ENCODE measurements at regions not wholly inside any gene's neighbourhood (a gene's known extent, or its start where the extent isn't known, plus 50 kb on each side); places are given as distances from the start of the nearest gene placed in this dataset.

DNA sequence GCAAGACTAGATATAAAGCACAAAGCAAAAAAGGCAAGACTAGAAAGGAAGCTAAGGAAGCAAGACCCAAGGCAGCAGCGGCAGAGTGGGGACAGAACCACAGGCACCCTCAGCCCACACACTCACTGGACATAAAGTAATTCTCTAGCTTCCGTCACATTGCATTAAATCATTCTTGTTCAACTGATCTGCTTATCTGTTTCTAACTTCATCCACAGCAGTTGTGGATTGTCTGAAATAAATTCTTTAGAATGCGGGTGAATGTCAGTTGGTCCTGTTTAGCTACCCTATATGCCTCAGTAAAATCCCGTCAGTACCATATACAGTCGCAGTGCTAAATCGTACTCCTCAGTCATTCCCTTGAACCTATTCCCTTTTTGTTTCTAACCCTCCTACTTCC is 183.2 kb upstream of the SLC39A10 start:
- no peak for DNase-seq
- Histone ChIP-seq H3K9me3 (ENCODE audit: control insufficient read depth, low read length) (no peaks in the 10 kb centered on the region), H3K27ac (ENCODE audit: insufficient read depth, low read length, poor library complexity, severe bottlenecking) (no peak overlapping the region), H3K27me3 (replicated peaks; ENCODE audit: control insufficient read depth, insufficient read depth, low read length, poor library complexity, severe bottlenecking) (no peaks in the 10 kb centered on the region), H3K36me3 (ENCODE audit: control insufficient read depth, insufficient read depth, low read length) (no peaks in the 10 kb centered on the region), H3K4me3 (ENCODE audit: insufficient read depth, low read depth, low read length, poor library complexity, severe bottlenecking) (no peak overlapping the region), H3K4me1 (ENCODE audit: control insufficient read depth, insufficient read depth, low read length, poor library complexity, severe bottlenecking) (no peaks in the 10 kb centered on the region)

DNA sequence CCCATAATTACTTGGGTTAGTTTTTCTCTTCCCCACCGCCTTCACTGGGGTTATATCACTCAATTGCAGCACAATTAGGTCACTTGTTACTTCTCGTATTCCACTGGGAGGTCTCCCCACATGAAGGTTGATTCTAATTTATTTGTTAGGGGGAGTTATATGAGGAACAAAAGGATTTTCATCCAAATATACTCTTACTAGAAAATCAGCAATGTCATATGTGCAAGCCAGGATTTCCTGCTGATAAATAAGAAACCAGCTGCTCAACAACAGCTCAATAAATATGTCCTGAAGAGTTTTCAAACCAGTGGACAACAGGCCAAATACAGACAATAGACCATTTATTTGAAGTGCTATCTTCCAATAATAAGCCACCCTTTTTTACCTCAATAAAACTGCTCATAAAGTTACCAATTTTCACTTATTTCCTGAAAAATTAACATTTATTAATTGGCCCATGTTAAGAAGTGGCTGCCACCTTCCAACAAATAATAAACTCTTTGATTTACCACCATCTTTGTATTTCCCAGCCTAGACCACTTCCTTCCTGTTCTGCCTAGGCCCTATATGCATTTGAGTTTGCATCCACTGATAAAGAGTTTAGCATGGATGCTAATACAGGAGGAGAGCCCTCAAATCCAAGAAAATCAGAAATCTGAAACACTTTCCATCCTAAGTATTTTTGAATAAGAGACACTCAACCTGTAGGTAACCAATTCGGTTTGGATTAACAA is 184.4 kb upstream of the SLC39A10 start:
- Histone ChIP-seq H3K9me3 (ENCODE audit: control insufficient read depth, low read length) (no peaks in the 10 kb centered on the region), H3K4me3 (ENCODE audit: insufficient read depth, low read depth, low read length, poor library complexity, severe bottlenecking) (no peak overlapping the region), H3K36me3 (ENCODE audit: control insufficient read depth, insufficient read depth, low read length) (no peaks in the 10 kb centered on the region), H3K27me3 (replicated peaks; ENCODE audit: control insufficient read depth, insufficient read depth, low read length, poor library complexity, severe bottlenecking) (no peaks in the 10 kb centered on the region), H3K4me1 (ENCODE audit: control insufficient read depth, insufficient read depth, low read length, poor library complexity, severe bottlenecking) (no peaks in the 10 kb centered on the region), H3K27ac (ENCODE audit: insufficient read depth, low read length, poor library complexity, severe bottlenecking) (no peak overlapping the region)
- DNase-seq = no peak

DNA sequence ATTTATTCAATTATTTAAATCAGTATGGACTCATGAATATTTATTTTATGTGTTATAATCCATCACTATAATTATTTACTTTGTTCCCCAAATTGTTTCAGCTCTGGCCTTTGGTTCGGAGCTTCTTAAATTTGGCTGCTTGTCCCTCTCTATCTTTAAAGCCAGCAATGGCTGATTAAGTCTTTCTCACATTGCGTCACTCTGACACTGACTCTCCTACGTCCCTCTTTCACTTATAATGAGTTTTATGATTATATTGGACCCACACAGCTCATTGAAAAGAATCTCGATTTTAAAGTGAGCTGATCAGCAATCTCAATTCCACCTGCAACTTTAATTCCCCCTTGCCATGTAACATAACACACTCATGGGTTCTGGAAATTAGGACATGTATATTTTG is 185.2 kb upstream of the SLC39A10 start:
- Histone ChIP-seq H3K9me3 (ENCODE audit: control insufficient read depth, low read length) (no peaks in the 10 kb centered on the region), H3K27me3 (replicated peaks; ENCODE audit: control insufficient read depth, insufficient read depth, low read length, poor library complexity, severe bottlenecking) (no peaks in the 10 kb centered on the region), H3K36me3 (ENCODE audit: control insufficient read depth, insufficient read depth, low read length) (no peaks in the 10 kb centered on the region), H3K4me1 (ENCODE audit: control insufficient read depth, insufficient read depth, low read length, poor library complexity, severe bottlenecking) (no peaks in the 10 kb centered on the region), H3K27ac (ENCODE audit: insufficient read depth, low read length, poor library complexity, severe bottlenecking) (no peak overlapping the region), H3K4me3 (ENCODE audit: insufficient read depth, low read depth, low read length, poor library complexity, severe bottlenecking) (no peak overlapping the region)
- DNase-seq = no peak

DNA sequence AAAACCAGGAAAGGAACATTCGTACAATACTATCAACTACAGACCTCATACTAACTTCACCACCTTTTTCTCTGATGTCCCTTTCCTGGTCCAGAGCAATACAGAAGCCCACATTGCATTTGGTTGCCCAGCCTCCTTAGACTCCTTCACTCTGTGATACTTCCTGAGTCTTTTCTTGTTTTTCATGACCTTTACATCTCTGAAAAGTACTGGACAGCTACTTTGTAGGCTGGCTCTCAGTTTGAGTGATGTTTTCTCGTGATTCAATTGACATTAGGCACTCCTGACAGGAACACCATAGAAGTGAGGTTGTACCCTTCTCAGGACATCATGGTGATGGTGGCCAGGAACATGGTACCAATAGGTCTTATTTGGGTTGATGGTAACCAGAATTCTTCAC is 185.9 kb upstream of the SLC39A10 start:
- Histone ChIP-seq H3K27ac (ENCODE audit: insufficient read depth, low read length, poor library complexity, severe bottlenecking) (no peak overlapping the region), H3K4me3 (ENCODE audit: insufficient read depth, low read depth, low read length, poor library complexity, severe bottlenecking) (no peak overlapping the region), H3K36me3 (ENCODE audit: control insufficient read depth, insufficient read depth, low read length) (no peaks in the 10 kb centered on the region), H3K9me3 (ENCODE audit: control insufficient read depth, low read length) (no peaks in the 10 kb centered on the region), H3K4me1 (ENCODE audit: control insufficient read depth, insufficient read depth, low read length, poor library complexity, severe bottlenecking) (no peaks in the 10 kb centered on the region), H3K27me3 (replicated peaks; ENCODE audit: control insufficient read depth, insufficient read depth, low read length, poor library complexity, severe bottlenecking) (no peaks in the 10 kb centered on the region)
- DNase-seq = no peak

DNA sequence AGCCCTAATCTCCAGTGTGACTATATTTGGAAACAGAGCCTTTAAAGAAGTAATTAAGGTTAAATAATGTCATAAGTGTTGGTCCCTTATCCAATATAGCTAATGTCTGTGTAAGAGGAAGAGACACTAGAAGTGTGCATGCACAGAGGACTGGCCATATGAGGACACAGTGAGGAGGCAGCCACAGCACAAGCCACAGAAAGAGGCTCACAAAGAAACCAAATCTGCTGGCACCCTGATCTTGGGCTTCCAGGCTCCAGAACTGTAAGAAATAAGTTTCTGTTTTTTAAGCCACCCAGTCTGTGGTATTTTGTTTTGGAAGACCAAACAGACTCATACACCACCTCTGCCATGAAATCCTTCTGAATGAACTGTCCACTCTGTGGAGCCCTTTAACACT is 186.4 kb upstream of the SLC39A10 start:
- H3K27ac ChIP-seq (ENCODE audit: insufficient read depth, low read length, poor library complexity, severe bottlenecking) = no peak overlapping the region
- H3K9me3 ChIP-seq (ENCODE audit: control insufficient read depth, low read length) = no peaks in the 10 kb centered on the region
- no peaks in the 10 kb centered on the region for H3K4me1 ChIP-seq (ENCODE audit: control insufficient read depth, insufficient read depth, low read length, poor library complexity, severe bottlenecking)
- H3K36me3 ChIP-seq (ENCODE audit: control insufficient read depth, insufficient read depth, low read length) = no peaks in the 10 kb centered on the region
- no peaks in the 10 kb centered on the region for H3K27me3 ChIP-seq (replicated peaks; ENCODE audit: control insufficient read depth, insufficient read depth, low read length, poor library complexity, severe bottlenecking)
- no peak overlapping the region for H3K4me3 ChIP-seq (ENCODE audit: insufficient read depth, low read depth, low read length, poor library complexity, severe bottlenecking)
- no peak for DNase-seq

DNA sequence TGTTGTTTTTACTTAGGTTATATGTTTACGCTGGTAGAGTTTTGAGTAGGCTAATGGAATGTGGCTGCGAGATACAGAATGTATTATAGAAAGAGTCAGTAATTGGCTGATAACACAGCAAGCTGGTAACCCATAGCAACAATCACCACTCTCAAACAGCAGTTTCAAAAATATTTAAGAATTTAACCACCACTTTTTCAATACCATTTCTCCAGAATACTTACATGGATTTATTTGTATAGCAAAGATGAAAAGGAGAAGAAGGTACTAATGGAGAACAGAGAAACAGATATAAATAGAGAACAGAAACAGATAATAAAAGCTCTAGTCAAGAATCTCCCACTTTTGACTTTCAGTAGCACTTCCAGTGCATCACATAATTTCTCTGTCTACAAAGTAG is 188.3 kb upstream of the SLC39A10 start:
- no peaks in the 10 kb centered on the region for H3K4me1 ChIP-seq (ENCODE audit: control insufficient read depth, insufficient read depth, low read length, poor library complexity, severe bottlenecking)
- DNase-seq = no peak
- no peaks in the 10 kb centered on the region for H3K27me3 ChIP-seq (replicated peaks; ENCODE audit: control insufficient read depth, insufficient read depth, low read length, poor library complexity, severe bottlenecking)
- H3K9me3 ChIP-seq (ENCODE audit: control insufficient read depth, low read length) = no peaks in the 10 kb centered on the region
- H3K27ac ChIP-seq (ENCODE audit: insufficient read depth, low read length, poor library complexity, severe bottlenecking) = no peak overlapping the region
- H3K36me3 ChIP-seq (ENCODE audit: control insufficient read depth, insufficient read depth, low read length) = no peaks in the 10 kb centered on the region
- H3K4me3 ChIP-seq (ENCODE audit: insufficient read depth, low read depth, low read length, poor library complexity, severe bottlenecking) = no peak overlapping the region

DNA sequence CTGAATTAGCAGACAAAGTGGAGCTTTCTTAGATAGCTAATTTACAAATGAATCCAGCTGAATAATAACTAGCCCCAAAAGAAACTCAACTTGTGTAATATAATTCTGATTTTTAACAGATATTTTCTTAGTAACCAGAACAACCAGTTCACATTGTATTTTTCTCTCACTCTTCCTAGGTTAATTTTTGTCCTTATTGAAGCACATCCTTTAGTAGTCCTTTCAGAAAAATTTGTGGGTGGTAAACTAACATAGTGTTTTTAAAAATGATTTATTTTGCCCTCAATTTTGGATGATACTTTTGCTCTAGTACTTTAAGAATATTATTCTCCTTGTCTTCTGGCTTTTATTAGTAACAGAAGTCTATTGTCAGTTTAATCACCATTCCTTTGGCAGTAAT is 190.6 kb upstream of the SLC39A10 start:
- Histone ChIP-seq H3K4me1 (ENCODE audit: control insufficient read depth, insufficient read depth, low read length, poor library complexity, severe bottlenecking) (no peaks in the 10 kb centered on the region), H3K27me3 (replicated peaks; ENCODE audit: control insufficient read depth, insufficient read depth, low read length, poor library complexity, severe bottlenecking) (no peaks in the 10 kb centered on the region), H3K27ac (ENCODE audit: insufficient read depth, low read length, poor library complexity, severe bottlenecking) (no peak overlapping the region), H3K9me3 (ENCODE audit: control insufficient read depth, low read length) (no peaks in the 10 kb centered on the region), H3K4me3 (ENCODE audit: insufficient read depth, low read depth, low read length, poor library complexity, severe bottlenecking) (no peak overlapping the region), H3K36me3 (ENCODE audit: control insufficient read depth, insufficient read depth, low read length) (no peaks in the 10 kb centered on the region)
- no peak for DNase-seq

DNA sequence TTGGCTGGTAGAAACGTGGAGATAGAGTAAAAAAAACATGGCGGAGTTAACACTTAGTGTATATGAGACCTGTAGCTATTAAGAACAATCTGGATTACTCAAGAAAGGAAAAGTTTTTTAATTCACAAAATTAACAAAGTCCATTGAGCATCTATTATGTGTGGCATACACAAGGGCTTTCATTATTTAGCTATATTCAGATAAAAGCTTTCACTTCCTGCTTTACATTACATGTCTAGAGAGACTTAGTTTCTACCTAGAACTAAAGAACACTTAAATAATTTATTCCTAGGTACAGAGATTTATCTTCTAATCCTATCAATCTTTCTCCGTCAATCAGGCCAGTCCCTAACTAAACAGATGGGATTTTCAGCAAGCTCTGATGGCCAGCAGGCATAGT is 196.0 kb upstream of the SLC39A10 start:
- no peaks in the 10 kb centered on the region for H3K36me3 ChIP-seq (ENCODE audit: control insufficient read depth, insufficient read depth, low read length)
- DNase-seq = no peak
- peaks cover 2% of the 10 kb centered on the region for H3K4me1 ChIP-seq (ENCODE audit: control insufficient read depth, insufficient read depth, low read length, poor library complexity, severe bottlenecking)
- H3K9me3 ChIP-seq (ENCODE audit: control insufficient read depth, low read length) = no peaks in the 10 kb centered on the region
- no peak overlapping the region for H3K27ac ChIP-seq (ENCODE audit: insufficient read depth, low read length, poor library complexity, severe bottlenecking)
- no peak overlapping the region for H3K4me3 ChIP-seq (ENCODE audit: insufficient read depth, low read depth, low read length, poor library complexity, severe bottlenecking)
- no peaks in the 10 kb centered on the region for H3K27me3 ChIP-seq (replicated peaks; ENCODE audit: control insufficient read depth, insufficient read depth, low read length, poor library complexity, severe bottlenecking)

DNA sequence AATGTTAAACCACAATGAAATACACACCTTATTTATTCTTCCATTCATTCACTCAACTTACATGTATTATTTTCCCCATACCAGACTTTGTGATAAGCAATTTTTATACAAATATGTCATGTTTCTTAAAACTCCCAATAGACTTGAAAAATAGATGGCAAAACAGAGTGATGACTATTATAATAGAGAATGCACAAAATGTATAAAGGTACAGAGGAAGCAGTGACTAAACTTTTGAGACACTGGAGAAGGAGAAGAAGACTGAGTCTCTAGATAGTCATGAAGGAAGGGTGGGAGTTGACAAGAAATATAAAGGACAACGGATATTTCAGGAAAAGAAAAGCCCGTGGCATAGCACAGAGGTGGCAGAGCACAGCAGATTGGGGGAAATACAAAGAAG is 198.1 kb upstream of the SLC39A10 start:
- no peak overlapping the region for H3K27ac ChIP-seq (ENCODE audit: insufficient read depth, low read length, poor library complexity, severe bottlenecking)
- H3K36me3 ChIP-seq (ENCODE audit: control insufficient read depth, insufficient read depth, low read length) = no peaks in the 10 kb centered on the region
- DNase-seq = no peak
- H3K4me3 ChIP-seq (ENCODE audit: insufficient read depth, low read depth, low read length, poor library complexity, severe bottlenecking) = no peak overlapping the region
- no peaks in the 10 kb centered on the region for H3K27me3 ChIP-seq (replicated peaks; ENCODE audit: control insufficient read depth, insufficient read depth, low read length, poor library complexity, severe bottlenecking)
- no peaks in the 10 kb centered on the region for H3K9me3 ChIP-seq (ENCODE audit: control insufficient read depth, low read length)
- H3K4me1 ChIP-seq (ENCODE audit: control insufficient read depth, insufficient read depth, low read length, poor library complexity, severe bottlenecking) = peaks cover 2% of the 10 kb centered on the region

DNA sequence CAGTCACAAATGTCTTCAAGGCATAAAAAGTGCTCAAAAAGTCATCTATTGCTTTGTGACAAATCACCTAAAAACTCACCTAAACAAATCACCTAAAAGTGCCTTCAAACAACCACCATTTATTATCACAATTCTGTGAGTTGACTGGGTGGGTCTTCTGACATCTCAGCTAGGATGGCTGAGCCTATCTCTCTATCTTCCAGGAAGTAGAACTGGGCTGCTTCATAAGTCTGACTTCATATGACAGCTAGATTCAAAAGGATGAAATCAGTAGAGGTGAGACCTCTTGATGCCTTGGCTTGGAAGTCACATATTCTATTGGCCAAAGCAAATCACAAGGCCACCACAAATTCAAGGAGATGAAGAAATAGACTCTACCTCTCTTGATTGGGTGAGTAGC is 199.2 kb upstream of the SLC39A10 start:
- DNase-seq = no peak
- Histone ChIP-seq H3K4me3 (ENCODE audit: insufficient read depth, low read depth, low read length, poor library complexity, severe bottlenecking) (no peak overlapping the region), H3K27ac (ENCODE audit: insufficient read depth, low read length, poor library complexity, severe bottlenecking) (no peak overlapping the region), H3K4me1 (ENCODE audit: control insufficient read depth, insufficient read depth, low read length, poor library complexity, severe bottlenecking) (peaks cover 2% of the 10 kb centered on the region), H3K36me3 (ENCODE audit: control insufficient read depth, insufficient read depth, low read length) (no peaks in the 10 kb centered on the region), H3K9me3 (ENCODE audit: control insufficient read depth, low read length) (no peaks in the 10 kb centered on the region), H3K27me3 (replicated peaks; ENCODE audit: control insufficient read depth, insufficient read depth, low read length, poor library complexity, severe bottlenecking) (no peaks in the 10 kb centered on the region)
